HCT116 (cell line): ENCODE measurements at regions not wholly inside any gene's neighbourhood (a gene's known extent, or its start where the extent isn't known, plus 50 kb on each side); places are given as distances from the start of the nearest gene placed in this dataset.

Source experiments
- ATAC-seq: fragments of 200-7000 bp; cut with Tn5 transposase; 2 replicates; pipeline ENCODE4 v1.9.1; 2020; ENCODE audit warnings: mild to moderate bottlenecking, moderate library complexity
- BruUV-seq: library from RNA; stranded (reverse); fragments of 400-500 nt; replicated peaks from 2 replicates; lab custom pipeline; 2021; lab: Mats Ljungman, UMichigan
- CTCF ChIA-PET: fragments of 300-600 bp; sonication (Branson Sonifier 250); formaldehyde crosslinking; loops from one replicate; lab custom pipeline; 2021; ENCODE audit warnings: antibody characterized with exemption; lab: Charles Lee
- POLR2A ChIA-PET: fragments of 300-600, 350-600 bp; sonication (Branson Sonifier 250); formaldehyde crosslinking; loops from one replicate; lab custom pipeline; 2021; ENCODE audit warnings: antibody characterized with exemption; lab: Charles Lee
- RAD21 ChIA-PET, 2 experiments: fragments of 300-600 bp; sonication (Branson Sonifier 250); formaldehyde crosslinking; loops; one replicate each; lab custom pipeline; 2023; ENCODE audit warnings: low total read pairs in 2 of 2; ENCODE audit not compliant: uncharacterized antibody in 2 of 2, unreplicated experiment in 2 of 2, low non-redundant PET in 1 of 2; lab: Charles Lee
- DNase-seq: peaks from one replicate; pipeline ENCODE4 v3.0.0-alpha.2; 2010; ENCODE audit warnings: low read depth, low spot score
- H2AFZ ChIP-seq: fragments of 200-600 bp; shearing (Covaris generic), sonication (generic); 2 replicates; pipeline ENCODE4 v1.6.1; 2017; ENCODE audit warnings: low read depth, mixed run types, mixed read lengths, antibody characterized with exemption, low read length; ENCODE audit not compliant: poor library complexity, severe bottlenecking
- H3K27ac ChIP-seq: 2 replicates; pipeline ENCODE4 v1.5.1; 2012; ENCODE audit warnings: low read depth, low read length
- H3K27me3 ChIP-seq: fragments of 200-600 bp; sonication (generic); 2 replicates; pipeline ENCODE4 v1.6.1; 2016; ENCODE audit warnings: mixed run types, low read length, mixed read lengths; ENCODE audit not compliant: insufficient read depth
- H3K36me3 ChIP-seq, 2 experiments: fragments of 200-500 bp in 1 of 2; fragments of 200-600 bp in 1 of 2; sonication (Bioruptor generic) in 1 of 2; sonication (generic) in 1 of 2; 2 replicates each; pipeline versions ENCODE4 v1.5.1 to v1.6.1; 2014 to 2016; ENCODE audit warnings: low read length in 2 of 2, inconsistent platforms in 1 of 2, mixed read lengths in 1 of 2, mixed run types in 1 of 2; ENCODE audit not compliant: insufficient read depth in 2 of 2, control insufficient read depth in 1 of 2
- H3K4me1 ChIP-seq, 2 experiments: fragments of 200-600 bp in 1 of 2; sonication (generic) in 1 of 2; 2 replicates each; pipeline versions ENCODE4 v1.5.1 to v1.6.1; 2012 to 2017; ENCODE audit warnings: low read length in 2 of 2, inconsistent platforms in 1 of 2, mild to moderate bottlenecking in 1 of 2, mixed read lengths in 1 of 2, mixed run types in 1 of 2, moderate library complexity in 1 of 2; ENCODE audit not compliant: insufficient read depth in 2 of 2, control insufficient read depth in 1 of 2
- H3K4me2 ChIP-seq: fragments of 200-600 bp; sonication (generic); 2 replicates; pipeline ENCODE4 v1.6.1; 2017; ENCODE audit warnings: mixed run types, low read length, mixed read lengths
- H3K4me3 ChIP-seq, 2 experiments: fragments of 200-600 bp in 1 of 2; sonication (generic) in 1 of 2; replicated peaks in 1 of 2; 2 replicates each; pipeline ENCODE4 v1.5.1; 2011 to 2016; ENCODE audit warnings: low read length in 2 of 2, control low read depth in 1 of 2, low read depth in 1 of 2, mild to moderate bottlenecking in 1 of 2, mixed read lengths in 1 of 2, mixed run types in 1 of 2
- H3K79me2 ChIP-seq: fragments of 200-600 bp; sonication (generic); 2 replicates; pipeline ENCODE4 v1.6.1; 2017; ENCODE audit warnings: mild to moderate bottlenecking, mixed run types, low read length, moderate library complexity, mixed read lengths; ENCODE audit not compliant: insufficient read depth
- H3K9ac ChIP-seq: fragments of 200-600 bp; sonication (generic); 2 replicates; pipeline ENCODE4 v1.6.1; 2016; ENCODE audit warnings: low read length, mixed read lengths
- H3K9me2 ChIP-seq: fragments of 200-600 bp; sonication (generic), shearing (Covaris generic); 2 replicates; pipeline ENCODE4 v1.6.1; 2017; ENCODE audit warnings: mixed run types, mild to moderate bottlenecking, moderate library complexity; ENCODE audit not compliant: insufficient read depth
- H3K9me3 ChIP-seq, 2 experiments: fragments of 200-500 bp in 1 of 2; fragments of 200-600 bp in 1 of 2; sonication (Bioruptor generic) in 1 of 2; sonication (generic) in 1 of 2; 2 replicates each; pipeline ENCODE4 v1.6.1; 2014 to 2017; ENCODE audit warnings: low read length in 2 of 2, mixed read lengths in 2 of 2, inconsistent platforms in 1 of 2, low read depth in 1 of 2, mild to moderate bottlenecking in 1 of 2, mixed run types in 1 of 2, moderate library complexity in 1 of 2; ENCODE audit not compliant: control insufficient read depth in 1 of 2, insufficient read depth in 1 of 2
- H4K20me1 ChIP-seq: fragments of 200-600 bp; sonication (generic), shearing (Covaris generic); 2 replicates; pipeline ENCODE4 v1.6.1; 2017; ENCODE audit warnings: mixed run types, mild to moderate bottlenecking, moderate library complexity; ENCODE audit not compliant: insufficient read depth
- ATF3 ChIP-seq: IDR thresholded peaks from 2 replicates; pipeline ENCODE4 v1.6.1; 2012
- CBX3 ChIP-seq: IDR thresholded peaks from 2 replicates; pipeline ENCODE4 v1.6.1; 2012; ENCODE audit warnings: low read depth
- CEBPB ChIP-seq: IDR thresholded peaks from 2 replicates; pipeline ENCODE4 v1.6.1; 2012; ENCODE audit warnings: low read depth
- JUND ChIP-seq: IDR thresholded peaks from 2 replicates; pipeline ENCODE4 v1.6.1; 2012
- MAX ChIP-seq: IDR thresholded peaks from 2 replicates; pipeline ENCODE4 v1.6.1; 2012
- POLR2A ChIP-seq: IDR thresholded peaks from 2 replicates; pipeline ENCODE4 v1.7.0; 2011; ENCODE audit warnings: borderline replicate concordance; ENCODE audit not compliant: insufficient read depth, insufficient read length; ENCODE audit errors: extremely low read depth
- POLR2AphosphoS5 ChIP-seq: IDR thresholded peaks from 2 replicates; pipeline ENCODE4 v1.6.1; 2011; ENCODE audit warnings: mild to moderate bottlenecking, low read depth, low read length, moderate library complexity
- SIN3A ChIP-seq: IDR thresholded peaks from 2 replicates; pipeline ENCODE4 v1.6.1; 2012; ENCODE audit warnings: low read depth
- SRF ChIP-seq: IDR thresholded peaks from 2 replicates; pipeline ENCODE4 v1.6.1; 2012; ENCODE audit warnings: low read depth
- YY1 ChIP-seq: IDR thresholded peaks from 2 replicates; pipeline ENCODE4 v1.6.1; 2011; ENCODE audit warnings: low read length, low read depth, moderate library complexity, mild to moderate bottlenecking; ENCODE audit not compliant: insufficient replicate concordance; ENCODE audit errors: extremely low read depth
- ZBTB33 ChIP-seq: IDR thresholded peaks from 2 replicates; pipeline ENCODE4 v1.6.1; 2011; ENCODE audit warnings: mild to moderate bottlenecking, low read length, moderate library complexity; ENCODE audit not compliant: insufficient replicate concordance; ENCODE audit errors: extremely low read depth
- ZNF274 ChIP-seq: fragments of 200-500 bp; sonication (Bioruptor generic); IDR thresholded peaks from 2 replicates; pipeline ENCODE4 v1.6.1; 2014; ENCODE audit warnings: mild to moderate bottlenecking, low read depth, low read length, inconsistent platforms
- intact Hi-C: fragments of 100-400 bp; cut with micrococcal nuclease; formaldehyde crosslinking; loops from 2 replicates; pipeline ENCODE4 v1.10.0; 2022

GRCh38 chr14:37994846-37995372 is 212.8 kb upstream of the SSTR1 start:
- H3K36me3 ChIP-seq: no peaks in the 10 kb centered on the region
- no peaks in the 10 kb centered on the region for H3K9me2 ChIP-seq
- H3K27ac ChIP-seq: no peak overlapping the region
- no peak overlapping the region for H3K4me2 ChIP-seq
- RAD21 ChIA-PET: no interaction called here
- no peaks in the 10 kb centered on the region for H4K20me1 ChIP-seq
- no peaks in the 10 kb centered on the region for H3K4me1 ChIP-seq
- intact Hi-C loops: no loop called here
- H3K27me3 ChIP-seq: no peaks in the 10 kb centered on the region
- no peaks in the 10 kb centered on the region for H3K79me2 ChIP-seq
- POLR2A ChIA-PET: no interaction called here
- ATAC-seq (no peak), DNase-seq (no peak)
- no peak overlapping the region for H3K4me3 ChIP-seq
- H3K9ac ChIP-seq: no peak overlapping the region
- BruUV-seq: no TSS peak
- H2AFZ ChIP-seq: no peak overlapping the region
- no peaks in the 10 kb centered on the region for H3K9me3 ChIP-seq
- CTCF ChIA-PET: no interaction called here
- TF ChIP-seq CBX3: no peak
- TF ChIP-seq ZNF274: no peak
- TF ChIP-seq SRF: no peak
- no peak for TF ChIP-seq YY1
- TF ChIP-seq ZBTB33: no peak
- TF ChIP-seq JUND: no peak
- TF ChIP-seq MAX: no peak
- TF ChIP-seq SIN3A: no peak
- TF ChIP-seq POLR2AphosphoS5: no peak
- no peak for TF ChIP-seq POLR2A
- TF ChIP-seq ATF3: no peak
- TF ChIP-seq CEBPB: no peak
